Brain microvascular endothelial cell (primary cell): ENCODE measurements at regions not wholly inside any gene's neighbourhood (a gene's known extent, or its start where the extent isn't known, plus 50 kb on each side); places are given as distances from the start of the nearest gene placed in this dataset.

Source experiments
- DNase-seq: peaks from one replicate; pipeline ENCODE4 v3.0.0-alpha.2; 2020
- H3K27ac ChIP-seq: fragments of 250-450 bp; sonication (Bioruptor Pico); 2 replicates; pipeline ENCODE4 v1.5.1; 2020; ENCODE audit warnings: mild to moderate bottlenecking, moderate library complexity
- H3K27me3 ChIP-seq: fragments of 250-450 bp; sonication (Bioruptor Pico); replicated peaks from 2 replicates; pipeline ENCODE4 v1.5.1; 2020; ENCODE audit warnings: mild to moderate bottlenecking
- H3K36me3 ChIP-seq: fragments of 250-450 bp; sonication (Bioruptor Pico); replicated peaks from 2 replicates; pipeline ENCODE4 v1.5.1; 2020; ENCODE audit warnings: mild to moderate bottlenecking
- H3K4me3 ChIP-seq: 2 replicates; pipeline ENCODE4 v1.5.1; 2011; ENCODE audit warnings: low read depth, mild to moderate bottlenecking, control low read depth, low read length, moderate library complexity
- in situ Hi-C: cut with HindIII; loops from 2 replicates; pipeline ENCODE4 v1.10.0; 2017; ENCODE audit warnings: low sequenced_read_pairs, low pct_ligation_motif_present
- TF ChIP-seq, protein P1 (sequence below): IDR thresholded peaks from 2 replicates; pipeline ENCODE4 v1.5.1; 2011; ENCODE audit warnings: low read depth, mild to moderate bottlenecking, moderate library complexity, low read length, control low read depth, inconsistent platforms; ENCODE audit errors: missing control alignments

DNA sequence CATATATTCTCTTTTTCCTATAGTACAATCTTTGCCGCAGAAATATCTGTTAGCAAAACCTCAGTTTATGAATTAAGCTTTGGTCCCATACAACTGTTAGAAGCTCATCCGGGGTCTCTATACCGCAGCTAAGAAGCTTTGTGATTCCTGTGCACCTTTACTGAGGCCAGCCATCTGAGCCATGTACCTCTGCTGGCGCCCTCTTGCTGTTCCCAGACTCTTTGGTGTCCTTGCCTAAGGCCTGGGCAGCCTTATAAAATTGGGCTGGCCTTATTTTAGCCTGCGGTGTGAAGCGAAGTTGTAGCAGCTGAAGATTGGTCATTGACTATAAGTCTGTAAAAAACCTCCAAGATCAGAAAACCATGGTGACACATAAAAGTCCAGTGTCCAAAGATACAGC, 1135.1 kb upstream of the CHAC2 start:
- Histone ChIP-seq H3K36me3 (no peaks in the 10 kb centered on the region), H3K27me3 (no peaks in the 10 kb centered on the region), H3K27ac (no peak overlapping the region), H3K4me3 (no peak overlapping the region)
- no peak for DNase-seq
- TF ChIP-seq, protein P1, sequence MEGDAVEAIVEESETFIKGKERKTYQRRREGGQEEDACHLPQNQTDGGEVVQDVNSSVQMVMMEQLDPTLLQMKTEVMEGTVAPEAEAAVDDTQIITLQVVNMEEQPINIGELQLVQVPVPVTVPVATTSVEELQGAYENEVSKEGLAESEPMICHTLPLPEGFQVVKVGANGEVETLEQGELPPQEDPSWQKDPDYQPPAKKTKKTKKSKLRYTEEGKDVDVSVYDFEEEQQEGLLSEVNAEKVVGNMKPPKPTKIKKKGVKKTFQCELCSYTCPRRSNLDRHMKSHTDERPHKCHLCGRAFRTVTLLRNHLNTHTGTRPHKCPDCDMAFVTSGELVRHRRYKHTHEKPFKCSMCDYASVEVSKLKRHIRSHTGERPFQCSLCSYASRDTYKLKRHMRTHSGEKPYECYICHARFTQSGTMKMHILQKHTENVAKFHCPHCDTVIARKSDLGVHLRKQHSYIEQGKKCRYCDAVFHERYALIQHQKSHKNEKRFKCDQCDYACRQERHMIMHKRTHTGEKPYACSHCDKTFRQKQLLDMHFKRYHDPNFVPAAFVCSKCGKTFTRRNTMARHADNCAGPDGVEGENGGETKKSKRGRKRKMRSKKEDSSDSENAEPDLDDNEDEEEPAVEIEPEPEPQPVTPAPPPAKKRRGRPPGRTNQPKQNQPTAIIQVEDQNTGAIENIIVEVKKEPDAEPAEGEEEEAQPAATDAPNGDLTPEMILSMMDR: no peak
- in situ Hi-C loops: no loop called here

DNA sequence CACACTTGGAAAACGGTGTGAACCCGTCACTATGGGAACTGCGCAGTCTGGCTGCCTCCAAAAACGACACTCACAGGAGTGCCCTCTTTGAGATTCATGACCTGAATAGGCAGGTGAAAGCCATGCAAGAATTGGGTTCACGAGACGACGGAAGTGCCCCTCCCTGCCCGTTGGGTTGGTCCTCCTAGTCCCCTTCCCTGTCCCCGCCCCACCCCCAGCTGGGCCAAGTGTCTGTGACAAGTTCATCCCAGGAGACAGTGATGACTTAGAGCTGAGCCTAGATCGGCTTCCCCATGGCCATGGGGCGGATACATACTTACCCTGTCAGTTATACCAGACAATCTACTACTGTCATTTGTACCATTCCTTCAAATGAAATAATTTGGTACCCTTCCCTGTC, 1137.7 kb upstream of the CHAC2 start:
- DNase-seq: no peak
- Histone ChIP-seq H3K27me3 (no peaks in the 10 kb centered on the region), H3K4me3 (no peak overlapping the region), H3K36me3 (no peaks in the 10 kb centered on the region), H3K27ac (no peak overlapping the region)
- in situ Hi-C loops: no loop called here
- TF ChIP-seq, protein P1: no peak

DNA sequence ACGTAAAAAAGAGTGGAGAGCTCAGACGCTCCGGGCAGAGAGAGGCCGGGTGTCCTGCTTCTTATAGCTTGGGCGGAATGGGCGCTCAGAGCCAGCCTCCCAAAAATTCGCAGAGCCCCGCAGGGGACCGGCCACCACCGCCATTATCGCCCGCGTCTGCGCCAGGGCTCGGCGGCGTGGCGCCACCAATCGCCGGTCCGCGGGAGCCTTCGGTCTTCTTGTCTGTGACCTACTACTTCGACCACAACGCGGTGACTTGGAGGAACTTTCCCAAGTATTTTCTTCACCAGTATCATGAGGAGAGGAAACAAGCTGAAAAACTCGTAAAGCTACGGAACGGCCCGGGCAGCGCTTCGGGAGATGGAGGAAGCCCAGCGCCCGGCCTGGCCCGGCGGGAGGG, 1138.1 kb upstream of the CHAC2 start:
- in situ Hi-C loops: no loop called here
- Histone ChIP-seq H3K4me3 (no peak overlapping the region), H3K27me3 (no peaks in the 10 kb centered on the region), H3K27ac (no peak overlapping the region), H3K36me3 (no peaks in the 10 kb centered on the region)
- TF ChIP-seq, protein P1: no peak
- DNase-seq: no peak

DNA sequence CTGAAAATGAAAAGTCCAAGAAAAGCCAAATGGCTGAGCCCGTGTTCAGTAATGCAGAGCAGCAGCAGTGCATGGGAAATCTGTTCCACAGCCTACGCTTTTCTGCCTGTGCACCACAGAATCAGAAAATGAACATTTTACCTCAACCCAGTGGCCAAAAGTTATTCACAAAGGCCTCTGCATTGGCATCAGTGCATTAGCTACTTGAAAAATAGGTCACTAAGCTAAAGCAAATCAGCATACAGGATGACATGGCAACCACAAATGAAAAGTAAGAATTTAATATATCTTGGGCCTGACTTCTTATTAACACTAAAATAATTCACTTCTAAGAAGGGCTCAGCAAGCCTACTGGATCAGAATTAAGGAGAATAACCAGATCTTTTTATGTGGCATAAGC, 1145.3 kb upstream of the CHAC2 start:
- in situ Hi-C loops: no loop called here
- H3K27me3 ChIP-seq: no peaks in the 10 kb centered on the region
- no peak overlapping the region for H3K27ac ChIP-seq
- TF ChIP-seq, protein P1: no peak
- no peak for DNase-seq
- no peaks in the 10 kb centered on the region for H3K36me3 ChIP-seq
- H3K4me3 ChIP-seq: no peak overlapping the region

DNA sequence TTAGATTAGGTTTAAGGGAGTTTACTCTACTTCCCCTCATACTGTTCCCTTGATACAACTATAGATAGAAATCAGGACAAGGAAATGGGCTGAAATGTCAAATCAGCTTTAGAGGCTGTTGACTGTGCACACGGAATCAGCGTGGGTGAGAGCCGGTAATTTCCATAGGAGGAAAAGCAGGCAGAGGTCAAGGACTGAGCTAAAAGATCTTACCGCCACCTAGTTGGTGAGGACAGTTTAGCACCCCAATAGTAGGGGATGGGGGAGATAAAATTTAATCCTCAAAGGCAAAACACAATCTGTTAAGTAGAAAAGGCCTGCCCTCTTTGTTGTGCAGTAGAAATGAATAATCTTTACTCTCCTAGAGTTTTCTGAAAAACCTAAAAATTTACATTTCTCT, 1154.5 kb upstream of the CHAC2 start:
- no peak for DNase-seq
- TF ChIP-seq, protein P1: peak; percentile 34
- in situ Hi-C loops: no loop called here

DNA sequence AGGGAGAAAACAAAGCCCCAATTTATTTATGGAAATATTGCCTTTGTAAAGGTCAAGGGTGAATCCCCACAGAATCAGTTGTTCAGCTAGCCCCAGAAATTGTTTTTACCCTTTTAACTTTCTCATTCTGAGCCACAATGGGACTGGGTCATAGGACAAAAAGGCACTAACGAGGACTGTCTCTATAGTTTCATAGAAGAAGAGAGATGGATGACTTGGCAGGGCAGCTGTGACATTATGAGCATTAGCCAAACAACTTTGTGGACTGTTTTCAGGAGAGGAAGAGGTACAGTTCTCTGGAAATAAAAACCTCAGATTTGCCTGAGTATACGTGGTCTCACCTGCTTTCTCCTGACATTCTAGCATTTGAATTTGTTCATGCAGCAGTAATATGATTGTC, 1155.8 kb upstream of the CHAC2 start:
- Histone ChIP-seq H3K4me3 (no peak overlapping the region), H3K36me3 (no peaks in the 10 kb centered on the region), H3K27me3 (no peaks in the 10 kb centered on the region), H3K27ac (no peak overlapping the region)
- DNase-seq: no peak
- TF ChIP-seq, protein P1: no peak
- in situ Hi-C loops: no loop called here

More for the DNA sequence above, 1154.5 kb upstream of the CHAC2 start:
- Histone ChIP-seq H3K4me3 (no peak overlapping the region), H3K36me3 (no peaks in the 10 kb centered on the region), H3K27ac (no peak overlapping the region), H3K27me3 (no peaks in the 10 kb centered on the region)
